ENCODE measurements at regions not wholly inside any gene's neighbourhood (a gene's known extent, or its start where the extent isn't known, plus 50 kb on each side); places are given as distances from the start of the nearest gene placed in this dataset.

DNA sequence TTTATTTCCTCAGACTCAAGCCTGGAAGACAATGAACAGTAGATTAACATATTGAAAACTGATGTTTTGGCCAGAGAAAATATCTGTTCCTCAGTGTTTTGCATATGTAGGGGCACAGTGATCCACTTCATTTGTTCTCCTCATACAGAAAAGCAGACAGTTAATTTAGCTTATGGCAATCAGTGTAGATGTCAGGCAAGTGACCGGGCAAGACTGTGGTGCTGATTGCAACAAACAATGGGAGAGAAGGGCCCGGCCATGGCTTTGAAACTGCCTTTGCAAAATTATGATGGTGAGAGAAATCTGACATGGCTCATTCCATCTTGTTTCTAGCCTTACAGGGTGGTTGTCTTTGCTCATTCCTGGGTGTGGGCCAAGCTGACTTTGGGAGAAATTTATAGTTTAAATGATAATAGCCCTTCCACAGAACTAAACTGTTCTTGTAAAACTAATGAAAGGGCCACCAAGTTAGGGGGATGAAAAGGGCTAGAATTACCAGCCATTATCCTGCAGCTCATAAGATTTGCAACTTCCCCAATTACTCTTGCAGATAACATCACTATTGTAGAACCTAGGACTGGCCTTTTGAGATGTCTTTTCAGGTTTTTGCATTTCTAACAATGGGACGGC, 220.3 kb downstream of the KTN1 start:
- in situ Hi-C loops (cut with HindIII; ENCODE audit: low sequenced_read_pairs) = no loop called here
- no peak for DNase-seq (ENCODE audit: low spot score)

DNA sequence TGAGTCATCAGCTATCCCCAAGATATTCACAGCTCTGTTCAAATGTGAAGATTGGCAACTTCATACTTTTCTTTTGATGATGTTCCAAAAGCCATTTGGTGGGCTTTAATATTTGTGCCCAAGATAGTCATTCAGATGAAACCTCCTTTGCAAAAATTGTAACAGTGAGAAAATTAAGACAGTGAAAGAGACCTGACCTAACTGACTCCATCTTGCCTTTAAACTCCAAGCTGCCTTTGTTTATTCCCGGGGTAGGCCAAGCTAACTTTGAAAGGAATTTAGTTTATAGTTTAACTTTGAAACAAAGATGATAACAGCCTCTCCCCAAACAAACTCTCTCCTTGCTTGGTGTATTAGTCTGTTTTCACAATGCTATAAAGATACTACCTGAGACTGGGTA, 221.1 kb downstream of the KTN1 start:
- in situ Hi-C loops (cut with HindIII; ENCODE audit: low sequenced_read_pairs) = no loop called here
- DNase-seq (ENCODE audit: low spot score) = no peak

- in situ Hi-C loops (cut with HindIII; ENCODE audit: low sequenced_read_pairs) = no loop called here
Measured at GRCh38 chr14:55802986-55803872, 223.2 kb downstream of the KTN1 start.

GRCh38 chr14:55803873-55804553, 224.0 kb downstream of the KTN1 start:
- DNase-seq (ENCODE audit: low spot score) = no peak
- in situ Hi-C loops (cut with HindIII; ENCODE audit: low sequenced_read_pairs) = no loop called here

More at GRCh38 chr14:55802986-55803872, 223.2 kb downstream of the KTN1 start:
- DNase-seq (ENCODE audit: low spot score) = no peak

- DNase-seq (ENCODE audit: low spot score) = no peak
- in situ Hi-C loops (cut with HindIII; ENCODE audit: low sequenced_read_pairs) = no loop called here
Measured at GRCh38 chr14:55805250-55805649, 225.2 kb downstream of the KTN1 start.

GRCh38 chr14:55807053-55807880, 227.3 kb downstream of the KTN1 start:
- DNase-seq (ENCODE audit: low spot score) = peak; percentile 25
- in situ Hi-C loops (cut with HindIII; ENCODE audit: low sequenced_read_pairs) = no loop called here

GRCh38 chr14:55807881-55808379, 227.9 kb downstream of the KTN1 start:
- DNase-seq (ENCODE audit: low spot score) = no peak
- in situ Hi-C loops (cut with HindIII; ENCODE audit: low sequenced_read_pairs) = no loop called here

DNA sequence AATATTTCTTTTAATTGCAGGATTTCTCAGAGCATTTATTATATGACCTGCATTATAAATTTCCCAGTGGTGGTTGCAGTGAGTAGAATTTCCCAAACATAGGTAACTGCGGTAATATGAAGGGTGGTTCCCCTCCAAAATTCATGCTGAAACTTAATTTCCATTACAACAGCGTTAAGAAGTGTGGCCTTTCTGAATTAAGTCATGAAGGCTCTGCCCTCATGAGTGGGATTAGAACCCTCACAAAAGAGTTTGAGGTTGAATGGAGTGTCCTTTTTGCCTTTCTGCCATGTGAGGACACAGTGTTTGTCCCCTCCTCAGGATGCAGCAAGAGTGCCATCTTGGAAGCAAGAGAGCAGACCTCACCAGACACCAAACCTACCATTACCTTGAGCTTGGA, 233.6 kb downstream of the KTN1 start:
- in situ Hi-C loops (cut with HindIII; ENCODE audit: low sequenced_read_pairs) = no loop called here
- no peak for DNase-seq (ENCODE audit: low spot score)

DNA sequence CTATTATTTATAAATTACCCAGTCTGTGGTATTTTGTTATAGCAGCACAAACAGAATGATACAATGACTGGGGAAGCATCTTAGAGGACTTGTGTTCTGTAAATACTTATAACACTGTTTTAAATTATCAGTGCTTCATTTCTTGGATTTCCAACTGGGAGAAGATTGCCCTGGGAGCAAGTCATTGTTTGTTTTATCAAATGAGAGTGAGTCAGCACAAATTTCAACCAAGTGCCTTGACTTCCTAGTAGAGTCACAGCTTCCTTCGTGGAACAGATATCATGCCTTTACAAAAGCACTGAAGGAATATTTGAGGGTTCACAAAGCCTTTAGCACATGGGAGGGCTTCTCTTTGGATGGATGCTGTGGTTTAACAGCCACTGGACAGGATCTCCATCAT, 234.1 kb downstream of the KTN1 start:
- DNase-seq (ENCODE audit: low spot score) = no peak
- in situ Hi-C loops (cut with HindIII; ENCODE audit: low sequenced_read_pairs) = no loop called here

- DNase-seq (ENCODE audit: low spot score) = no peak
- in situ Hi-C loops (cut with HindIII; ENCODE audit: low sequenced_read_pairs) = no loop called here
Measured at GRCh38 chr14:55814873-55815272, 234.9 kb downstream of the KTN1 start.

- in situ Hi-C loops (cut with HindIII; ENCODE audit: low sequenced_read_pairs) = no loop called here
- no peak for DNase-seq (ENCODE audit: low spot score)
Measured at GRCh38 chr14:55816225-55816624, 236.2 kb downstream of the KTN1 start.

DNA sequence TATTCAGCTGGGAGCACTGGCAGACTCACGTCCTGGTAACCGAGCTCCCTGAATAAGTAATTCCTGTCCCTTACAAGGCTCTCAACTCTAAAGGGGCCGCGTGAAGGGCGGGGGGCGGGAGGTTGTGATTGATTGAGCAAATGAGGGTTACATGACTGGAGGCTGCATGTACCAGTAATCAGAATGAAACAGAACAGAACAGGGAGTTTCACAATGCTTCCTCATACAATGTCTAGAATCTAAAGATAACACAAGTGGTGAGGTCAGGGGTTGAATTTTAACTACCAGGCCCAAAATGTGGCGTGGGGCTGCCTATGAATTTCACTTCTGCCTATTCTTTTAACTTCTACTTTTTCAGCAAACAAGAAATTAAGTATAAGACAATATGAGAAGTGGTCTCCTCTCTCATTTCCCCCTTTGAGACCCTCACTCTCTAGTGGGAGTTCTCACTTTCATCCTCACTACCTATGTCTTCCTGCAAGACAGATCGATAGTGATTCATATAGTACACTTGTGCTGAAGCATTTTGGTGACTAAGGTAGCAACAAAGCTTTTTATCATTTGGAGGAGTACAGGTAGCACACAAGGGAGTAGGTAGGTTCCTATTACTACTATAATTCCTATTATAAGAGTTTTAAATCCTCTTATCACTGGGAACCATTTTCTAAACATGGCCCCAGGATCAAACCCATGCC, 239.8 kb downstream of the KTN1 start:
- in situ Hi-C loops (cut with HindIII; ENCODE audit: low sequenced_read_pairs) = no loop called here
- no peak for DNase-seq (ENCODE audit: low spot score)

DNA sequence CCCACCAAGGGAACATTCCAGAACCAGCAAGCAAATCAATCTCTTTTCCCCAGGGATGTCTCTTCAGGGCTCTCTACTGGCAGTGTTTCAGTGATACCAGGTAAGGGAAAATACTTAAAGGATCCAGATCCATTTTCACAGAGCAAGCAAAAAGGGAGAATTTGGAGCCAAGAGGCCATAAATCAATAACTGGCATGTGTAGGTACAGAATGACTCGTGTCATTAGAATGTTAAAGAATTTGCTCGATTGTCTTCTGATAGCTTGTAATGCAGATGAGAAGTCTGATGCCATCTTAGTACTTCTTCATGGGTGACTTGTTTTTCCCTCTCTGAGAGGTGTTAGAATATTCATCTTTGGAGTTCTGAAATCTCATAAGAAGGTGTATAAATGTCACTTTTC, 242.9 kb downstream of the KTN1 start:
- in situ Hi-C loops (cut with HindIII; ENCODE audit: low sequenced_read_pairs) = no loop called here
- DNase-seq (ENCODE audit: low spot score) = no peak

DNA sequence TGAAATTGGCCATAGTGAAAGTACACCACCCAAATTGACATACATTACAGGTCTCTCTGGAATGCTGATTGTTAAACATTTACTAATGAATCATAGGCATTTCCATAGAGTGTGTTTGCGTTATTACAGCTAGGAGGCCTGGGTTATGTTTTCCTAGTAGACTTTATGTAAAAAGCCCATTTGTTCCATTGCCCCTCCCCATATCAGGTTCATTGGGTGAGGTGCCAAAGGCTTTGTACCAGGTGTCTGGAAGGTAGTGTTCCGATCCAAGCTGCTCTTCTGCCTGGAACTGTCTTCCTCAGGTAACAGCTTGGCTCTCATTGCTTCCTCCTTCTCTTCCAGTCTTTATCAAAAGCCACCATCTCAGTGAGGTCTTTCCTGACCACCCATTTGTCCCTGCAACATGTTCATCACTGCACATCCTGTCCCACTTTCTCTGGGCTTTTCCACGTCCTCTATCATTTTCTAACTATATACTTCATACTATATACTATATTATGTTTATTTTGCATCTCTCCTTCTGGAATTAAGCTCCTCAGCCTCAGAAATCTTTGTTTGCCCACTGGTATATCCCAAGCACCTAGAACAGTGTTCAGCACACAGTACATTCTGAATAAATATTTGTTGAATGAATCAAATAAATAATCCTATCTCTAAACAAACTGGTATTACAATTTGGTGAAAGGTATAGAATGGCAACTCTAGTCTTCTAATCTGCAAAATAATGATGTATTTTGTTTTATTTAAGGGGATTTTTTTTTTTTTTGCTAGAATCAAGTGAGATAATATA, 252.3 kb downstream of the KTN1 start:
- in situ Hi-C loops (cut with HindIII; ENCODE audit: low sequenced_read_pairs) = no loop called here
- DNase-seq (ENCODE audit: low spot score) = no peak

DNA sequence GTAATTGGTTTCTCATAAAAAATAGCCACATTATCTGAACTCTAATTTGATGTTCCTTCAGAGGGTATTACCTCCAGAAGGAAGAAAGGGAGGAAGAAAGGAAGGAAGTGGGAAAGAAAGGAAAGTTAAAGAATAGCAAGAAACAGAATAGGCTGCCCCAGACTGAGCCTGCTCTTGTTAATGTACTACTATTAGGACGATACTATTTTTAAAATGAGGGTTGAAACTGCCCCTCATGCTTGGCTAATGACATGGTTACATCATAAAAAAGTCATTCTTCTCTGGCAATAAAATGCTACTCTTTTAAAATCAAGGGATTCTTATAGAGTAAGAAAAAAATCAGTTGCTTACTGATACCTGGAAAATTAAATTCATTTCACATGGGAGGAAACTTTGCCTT, 253.0 kb downstream of the KTN1 start:
- no peak for DNase-seq (ENCODE audit: low spot score)
- in situ Hi-C loops (cut with HindIII; ENCODE audit: low sequenced_read_pairs) = no loop called here

GRCh38 chr14:55834390-55834789, 254.4 kb downstream of the KTN1 start:
- in situ Hi-C loops (cut with HindIII; ENCODE audit: low sequenced_read_pairs) = no loop called here

GRCh38 chr14:55835985-55836384, 256.0 kb downstream of the KTN1 start:
- no peak for DNase-seq (ENCODE audit: low spot score)
- in situ Hi-C loops (cut with HindIII; ENCODE audit: low sequenced_read_pairs) = no loop called here

More at GRCh38 chr14:55834390-55834789, 254.4 kb downstream of the KTN1 start:
- no peak for DNase-seq (ENCODE audit: low spot score)

- in situ Hi-C loops (cut with HindIII; ENCODE audit: low sequenced_read_pairs) = no loop called here
- no peak for DNase-seq (ENCODE audit: low spot score)
Measured at GRCh38 chr14:55837467-55837866, 257.5 kb downstream of the KTN1 start.
